SKM-1 (cell line): ENCODE measurements at regions not wholly inside any gene's neighbourhood (a gene's known extent, or its start where the extent isn't known, plus 50 kb on each side); places are given as distances from the start of the nearest gene placed in this dataset.

Experiments
- DNase-seq: peaks from one replicate; lab custom pipeline; 2025; ENCODE audit not compliant: unreplicated experiment; lab: John Stamatoyannopoulos, UW

DNA sequence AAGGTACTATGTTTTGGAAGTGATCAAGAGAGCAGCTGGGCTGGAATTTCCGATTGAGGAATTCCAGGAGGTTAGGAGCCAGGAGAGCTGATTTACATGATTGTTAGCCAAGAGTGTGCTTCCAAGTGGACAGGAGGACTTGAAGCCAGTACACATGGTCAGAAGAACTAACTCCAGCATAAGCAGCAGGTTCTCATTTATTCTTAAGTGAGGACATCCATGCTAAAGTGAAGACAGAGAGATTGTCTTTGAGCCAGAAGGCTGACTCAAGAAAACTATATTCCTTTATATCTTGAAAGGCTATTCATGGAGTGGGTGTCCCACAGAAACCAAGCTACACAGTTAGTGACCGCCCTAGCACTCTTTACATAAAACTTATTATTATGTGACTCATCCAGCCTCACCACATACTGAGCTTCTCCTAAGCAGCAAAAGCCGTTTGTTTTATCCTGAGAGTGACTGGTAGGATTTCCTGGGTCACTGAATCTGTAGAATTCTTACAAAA is 56.7 kb upstream of the SEMA3A start:
- DNase-seq, result no peak

- no peak for DNase-seq
Observed at GRCh38 chr7:84250452-84250851, 55.9 kb upstream of the SEMA3A start.

DNA sequence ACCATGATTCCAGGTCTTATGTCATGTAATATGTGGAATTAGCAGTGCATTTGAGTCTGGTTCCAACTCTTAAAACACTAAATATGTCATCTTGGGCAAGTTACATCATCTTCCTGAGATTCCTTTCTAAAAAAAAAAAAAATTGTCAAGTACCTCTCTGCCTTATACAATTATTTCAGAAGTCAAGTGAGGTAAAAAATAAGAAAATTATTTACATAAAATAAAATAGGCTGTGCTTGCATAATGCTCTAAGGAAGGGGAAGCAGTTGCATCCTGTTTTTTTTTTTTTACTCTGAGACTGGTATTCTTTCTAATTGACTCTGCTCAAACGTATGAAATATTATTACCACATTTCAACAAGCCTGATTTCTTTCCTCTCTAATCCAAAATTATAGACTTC is 55.1 kb upstream of the SEMA3A start:
- no peak for DNase-seq

GRCh38 chr7:84248843-84249242 is 54.3 kb upstream of the SEMA3A start:
- no peak for DNase-seq

GRCh38 chr7:84248267-84248666 is 53.7 kb upstream of the SEMA3A start:
- peak; percentile 70 for DNase-seq

- no peak for DNase-seq
Observed at GRCh38 chr7:84247591-84247990, 53.0 kb upstream of the SEMA3A start.

- DNase-seq, result no peak
Observed at GRCh38 chr7:84245835-84246234, 51.2 kb upstream of the SEMA3A start.
